HG03139 (cell line): ENCODE measurements at regions not wholly inside any gene's neighbourhood (a gene's known extent, or its start where the extent isn't known, plus 50 kb on each side); places are given as distances from the start of the nearest gene placed in this dataset.

Source experiments
- ATAC-seq: cut with Tn5 transposase; IDR thresholded peaks from one replicate; pipeline ENCODE4 v1.9.1; 2021; ENCODE audit not compliant: unreplicated experiment

- no peak for ATAC-seq
Observed at GRCh38 chr6:5946701-5947100, 60.0 kb downstream of the NRN1 start.

- ATAC-seq: no peak
Observed at GRCh38 chr6:5946181-5946580, 60.5 kb downstream of the NRN1 start.

GRCh38 chr6:5943591-5943990 lies 63.1 kb downstream of the NRN1 start:
- no peak for ATAC-seq

GRCh38 chr6:5942591-5942990 lies 64.1 kb downstream of the NRN1 start:
- no peak for ATAC-seq

- no peak for ATAC-seq
Observed at GRCh38 chr6:5941188-5941587, 65.5 kb downstream of the NRN1 start.

GRCh38 chr6:5938934-5939333 lies 67.8 kb downstream of the NRN1 start:
- no peak for ATAC-seq

GRCh38 chr6:5937936-5938706 lies 68.6 kb downstream of the NRN1 start:
- ATAC-seq: no peak

GRCh38 chr6:5937169-5937909 lies 69.4 kb downstream of the NRN1 start:
- ATAC-seq: no peak

- no peak for ATAC-seq
Observed at GRCh38 chr6:5936631-5937030, 70.1 kb downstream of the NRN1 start.

- no peak for ATAC-seq
Observed at GRCh38 chr6:5936140-5936539, 70.6 kb downstream of the NRN1 start.

- no peak for ATAC-seq
Observed at GRCh38 chr6:5930968-5931367, 75.8 kb downstream of the NRN1 start.

- ATAC-seq: no peak
Observed at GRCh38 chr6:5930143-5930770, 76.5 kb downstream of the NRN1 start.

GRCh38 chr6:5923840-5924239 lies 82.9 kb downstream of the NRN1 start:
- ATAC-seq: no peak

GRCh38 chr6:5922230-5922629 lies 84.5 kb downstream of the NRN1 start:
- ATAC-seq: no peak

GRCh38 chr6:5909721-5910120 lies 97.0 kb downstream of the NRN1 start:
- no peak for ATAC-seq

- ATAC-seq: no peak
Observed at GRCh38 chr6:5906842-5907241, 99.9 kb downstream of the NRN1 start.

GRCh38 chr6:5906340-5906670 lies 100.4 kb downstream of the NRN1 start:
- no peak for ATAC-seq

GRCh38 chr6:5905431-5906339 lies 101.0 kb downstream of the NRN1 start:
- ATAC-seq: no peak

GRCh38 chr6:5904532-5904931 lies 102.2 kb downstream of the NRN1 start:
- ATAC-seq: no peak

GRCh38 chr6:5899216-5900045 lies 107.3 kb downstream of the NRN1 start:
- no peak for ATAC-seq
